Thymus (tissue), 11 donors: ENCODE measurements at regions not wholly inside any gene's neighbourhood (a gene's known extent, or its start where the extent isn't known, plus 50 kb on each side); places are given as distances from the start of the nearest gene placed in this dataset.
"Not testable (repeated sequence)": the region's sequence is repeated elsewhere in the genome, so short reads cannot be mapped to it uniquely, and the experiment has no call there.

Experiments used
- DNase-seq, 9 donors: peaks; one replicate each; pipeline ENCODE4 v3.0.0-alpha.2; 2013; ENCODE audit warnings: low spot score in 9 of 9, low read depth in 6 of 9, missing footprints in 1 of 9
- H3K27ac ChIP-seq, 2 donors: one replicate each; pipeline ENCODE4 v1.5.1; 2013; ENCODE audit warnings: control low read depth in 1 of 2, low read depth in 1 of 2, low read length in 1 of 2, mild to moderate bottlenecking in 1 of 2, moderate library complexity in 1 of 2
- H3K27me3 ChIP-seq, 2 donors: one replicate each; pipeline ENCODE4 v1.5.1; 2013; ENCODE audit warnings: low read length in 1 of 2; ENCODE audit not compliant: control insufficient read depth in 2 of 2, insufficient read depth in 1 of 2
- H3K36me3 ChIP-seq, 2 donors: one replicate each; pipeline ENCODE4 v1.5.1; 2013; ENCODE audit warnings: low read length in 1 of 2, mild to moderate bottlenecking in 1 of 2, moderate library complexity in 1 of 2; ENCODE audit not compliant: control insufficient read depth in 2 of 2, insufficient read depth in 2 of 2
- H3K4me1 ChIP-seq, 2 donors: one replicate each; pipeline ENCODE4 v1.5.1; 2013; ENCODE audit warnings: low read length in 2 of 2; ENCODE audit not compliant: control insufficient read depth in 2 of 2, insufficient read depth in 2 of 2
- H3K4me3 ChIP-seq, 2 donors: one replicate each; pipeline ENCODE4 v1.5.1; 2013; ENCODE audit warnings: low read length in 2 of 2, control low read depth in 1 of 2, mild to moderate bottlenecking in 1 of 2
- H3K9me3 ChIP-seq, 2 donors: one replicate each; pipeline ENCODE4 v1.5.1; 2013; ENCODE audit warnings: low read length in 1 of 2, mild to moderate bottlenecking in 1 of 2; ENCODE audit not compliant: control insufficient read depth in 2 of 2, insufficient read depth in 1 of 2
- WGBS: extraction: QIAGEN DNeasy Blood & Tissue Kit; methylation state at CpG from one replicate; pipeline ENCODE4 v1.1.7; 2013; 5-methylcytosine and 5-hydroxymethylcytosine counted together
- donor health status: healthy.

GRCh38 chr10:56135828-56136227, 225.2 kb downstream of the ZWINT start:
- no peaks in the 10 kb centered on the region for H3K4me1 ChIP-seq
- H3K27ac ChIP-seq = no peak overlapping the region
- H3K27me3 ChIP-seq = no peaks in the 10 kb centered on the region
- no peaks in the 10 kb centered on the region for H3K9me3 ChIP-seq
- WGBS = 53% methylated on average over 4 of the region's 4 CpGs
- H3K4me3 ChIP-seq = no peak overlapping the region
- no peaks in the 10 kb centered on the region for H3K36me3 ChIP-seq
- no peak for DNase-seq

DNA sequence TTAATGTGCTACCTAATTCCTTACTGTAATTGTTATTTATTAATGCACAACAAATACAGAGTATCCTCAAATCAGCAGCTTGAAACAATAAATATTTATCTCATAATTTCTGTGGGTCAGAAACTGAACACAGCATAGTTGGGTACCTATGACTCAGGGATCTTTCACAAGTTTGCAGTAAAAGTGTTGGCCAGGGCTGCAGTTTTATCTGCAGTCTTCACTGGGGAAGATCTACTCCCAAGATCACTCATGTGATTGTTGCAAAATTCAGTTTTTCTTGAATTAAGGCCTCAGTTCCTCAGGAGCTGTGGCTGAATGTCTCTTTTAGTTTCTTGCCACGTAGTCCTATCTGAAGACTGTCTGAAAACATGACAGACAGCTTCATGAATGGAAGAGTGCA, 237.8 kb downstream of the ZWINT start:
- no peak for DNase-seq
- WGBS = 58% methylated on average over 1 of the region's 1 CpG
- H3K4me1 ChIP-seq = no peaks in the 10 kb centered on the region

DNA sequence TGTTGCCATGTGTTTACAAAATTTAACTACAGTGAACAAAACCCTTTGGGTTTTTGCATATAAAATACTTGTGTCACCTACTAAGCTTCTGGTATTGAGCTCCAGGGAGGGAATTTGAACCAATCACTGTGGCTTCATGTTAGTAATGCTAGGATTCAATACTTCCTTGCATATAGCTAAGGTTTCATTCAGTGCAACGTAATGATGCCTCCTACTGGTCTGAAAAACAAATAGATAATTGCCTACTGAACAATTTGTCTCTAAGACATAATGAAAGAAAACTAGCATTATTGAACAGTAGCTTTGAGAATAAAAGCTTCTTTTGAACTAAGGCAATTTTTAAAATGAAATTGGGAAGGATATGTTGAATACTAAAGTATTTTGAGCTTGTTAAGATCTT, 244.4 kb downstream of the ZWINT start:
- 34% methylated on average over 1 of the region's 1 CpG for whole genome bisulfite sequencing
- DNase-seq = no peak

More for the DNA sequence above, 237.8 kb downstream of the ZWINT start:
- H3K4me3 ChIP-seq = no peak overlapping the region
- no peaks in the 10 kb centered on the region for H3K36me3 ChIP-seq
- H3K27me3 ChIP-seq = no peaks in the 10 kb centered on the region
- H3K9me3 ChIP-seq = no peaks in the 10 kb centered on the region
- no peak overlapping the region for H3K27ac ChIP-seq

DNA sequence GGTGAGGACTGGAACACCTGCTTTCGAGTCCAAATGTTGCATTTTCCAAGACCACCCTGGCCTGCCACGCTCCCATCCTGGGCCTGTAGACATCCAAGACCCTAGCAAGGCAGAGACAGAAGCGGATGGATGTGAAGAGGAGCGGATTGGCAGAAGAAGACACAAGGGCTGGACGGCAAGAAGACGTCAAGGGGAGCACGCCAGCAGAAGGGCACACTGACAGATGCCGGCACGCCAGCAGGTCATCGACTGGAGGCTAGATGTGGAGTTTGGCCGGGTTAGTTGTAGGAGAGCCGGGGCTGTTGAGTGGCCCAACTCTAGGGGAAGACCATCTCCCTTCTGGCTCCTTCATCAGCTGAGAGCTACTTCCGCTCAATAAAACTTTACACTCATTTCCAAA, 251.6 kb downstream of the ZWINT start:
- H3K4me3 ChIP-seq = no peak overlapping the region
- H3K4me1 ChIP-seq = no peaks in the 10 kb centered on the region
- H3K9me3 ChIP-seq = peaks cover 0 to 6% of the 10 kb centered on the region in 2 donors
- H3K36me3 ChIP-seq = no peaks in the 10 kb centered on the region
- H3K27ac ChIP-seq = no peak overlapping the region
- H3K27me3 ChIP-seq = no peaks in the 10 kb centered on the region
- no peak for DNase-seq
- 92% methylated on average over 13 of the region's 13 CpGs for WGBS

More for the DNA sequence above, 244.4 kb downstream of the ZWINT start:
- H3K36me3 ChIP-seq = no peaks in the 10 kb centered on the region
- H3K4me3 ChIP-seq = no peak overlapping the region
- no peaks in the 10 kb centered on the region for H3K4me1 ChIP-seq
- H3K27me3 ChIP-seq = no peaks in the 10 kb centered on the region
- H3K9me3 ChIP-seq = no peaks in the 10 kb centered on the region
- no peak overlapping the region for H3K27ac ChIP-seq

- Histone ChIP-seq H3K4me1 (no peaks in the 10 kb centered on the region), H3K27ac (no peak overlapping the region), H3K9me3 (peaks cover 0 to 9% of the 10 kb centered on the region in 2 donors), H3K27me3 (no peaks in the 10 kb centered on the region), H3K36me3 (no peaks in the 10 kb centered on the region), H3K4me3 (no peak overlapping the region)
- DNase-seq = no peak
- WGBS = 90% methylated on average over 4 of the region's 4 CpGs
Observed at GRCh38 chr10:56104923-56105322, 256.1 kb downstream of the ZWINT start.

GRCh38 chr10:56104487-56104886, 256.6 kb downstream of the ZWINT start:
- WGBS = 86% methylated on average over 3 of the region's 3 CpGs
- no peaks in the 10 kb centered on the region for H3K36me3 ChIP-seq
- no peak for DNase-seq
- H3K27me3 ChIP-seq = no peaks in the 10 kb centered on the region
- H3K4me3 ChIP-seq = no peak overlapping the region
- H3K9me3 ChIP-seq = peaks cover 0 to 8% of the 10 kb centered on the region in 2 donors
- no peaks in the 10 kb centered on the region for H3K4me1 ChIP-seq
- H3K27ac ChIP-seq = no peak overlapping the region

- no peak overlapping the region for H3K4me3 ChIP-seq
- H3K9me3 ChIP-seq = peaks cover 0 to 3% of the 10 kb centered on the region in 2 donors
- no peaks in the 10 kb centered on the region for H3K36me3 ChIP-seq
- H3K27ac ChIP-seq = no peak overlapping the region
- no peaks in the 10 kb centered on the region for H3K27me3 ChIP-seq
- no peak for DNase-seq
- no peaks in the 10 kb centered on the region for H3K4me1 ChIP-seq
- WGBS = 63% methylated on average over 2 of the region's 2 CpGs
Observed at GRCh38 chr10:56096226-56096517, 264.9 kb downstream of the ZWINT start.

DNA sequence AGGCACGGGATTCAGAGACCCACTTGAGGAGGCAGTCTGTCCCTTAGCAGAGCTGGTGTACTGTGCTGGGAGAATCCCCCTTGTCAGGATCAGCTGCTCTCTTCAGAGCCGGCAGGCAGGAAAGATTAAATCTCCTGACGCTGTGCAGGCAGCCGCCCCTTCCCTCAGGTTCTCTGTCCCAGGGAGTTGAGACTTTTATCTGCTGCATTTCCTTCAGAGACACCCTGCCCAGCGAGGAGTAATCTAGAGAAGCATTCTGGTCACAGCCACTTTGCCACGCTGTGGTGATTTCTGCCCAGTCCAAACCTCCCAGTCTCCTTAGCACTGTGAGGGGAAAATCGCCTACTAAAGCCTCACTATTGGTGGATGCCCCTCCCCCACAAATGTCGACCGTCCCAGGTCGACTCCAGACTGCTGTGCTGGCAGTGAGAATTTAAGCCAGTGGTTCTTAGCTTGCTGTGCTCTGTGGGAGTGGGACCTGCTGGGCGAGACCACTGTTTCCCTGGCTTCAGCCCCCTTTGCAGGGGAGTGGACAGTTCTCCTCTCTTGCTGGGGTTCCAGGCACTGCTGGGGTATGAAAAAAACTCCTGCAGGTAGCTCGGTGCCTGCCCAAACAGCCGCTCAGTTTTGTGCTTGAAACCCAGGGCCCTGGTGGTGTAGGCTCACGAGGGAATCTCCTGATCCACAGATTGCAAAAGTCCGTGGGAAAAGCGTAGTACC, 265.4 kb downstream of the ZWINT start:
- no peak overlapping the region for H3K4me3 ChIP-seq
- H3K9me3 ChIP-seq = peaks cover 0 to 7% of the 10 kb centered on the region in 2 donors
- no peaks in the 10 kb centered on the region for H3K4me1 ChIP-seq
- H3K27me3 ChIP-seq = no peaks in the 10 kb centered on the region
- no peaks in the 10 kb centered on the region for H3K36me3 ChIP-seq
- H3K27ac ChIP-seq = no peak overlapping the region
- 74% methylated on average over 16 of the region's 16 CpGs for WGBS
- no peak for DNase-seq

GRCh38 chr10:56093645-56094044, 267.4 kb downstream of the ZWINT start:
- DNase-seq, H3K36me3 ChIP-seq, H3K27me3 ChIP-seq, H3K4me3 ChIP-seq, H3K27ac ChIP-seq, H3K9me3 ChIP-seq, H3K4me1 ChIP-seq: not testable (repeated sequence)

DNA sequence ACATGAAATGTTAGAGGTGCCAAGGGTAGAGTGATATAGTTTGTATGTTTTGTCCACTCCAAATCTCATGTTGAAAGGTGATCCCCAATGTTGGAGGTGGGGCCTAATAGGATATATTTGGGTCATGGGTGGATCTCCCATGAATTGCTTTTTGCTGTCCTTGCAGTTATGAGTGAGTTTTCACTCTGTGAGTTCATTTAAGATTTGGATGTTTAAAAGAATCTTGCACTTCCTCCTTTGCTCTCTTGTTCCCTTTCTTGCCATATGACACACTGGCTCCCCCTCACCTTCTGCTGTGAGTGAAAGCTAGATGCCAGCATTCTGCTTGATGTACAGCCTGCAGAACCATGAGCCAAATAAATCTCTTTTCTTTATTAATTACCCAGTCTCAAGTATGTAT, 269.2 kb downstream of the ZWINT start:
- Histone ChIP-seq H3K36me3 (no peaks in the 10 kb centered on the region), H3K4me1 (no peaks in the 10 kb centered on the region), H3K9me3 (peaks cover 0 to 7% of the 10 kb centered on the region in 2 donors), H3K4me3 (no peak overlapping the region), H3K27me3 (no peaks in the 10 kb centered on the region), H3K27ac (no peak overlapping the region)
- no peak for DNase-seq
